Nephron progenitor cell (in vitro differentiated cells): ENCODE measurements at regions not wholly inside any gene's neighbourhood (a gene's known extent, or its start where the extent isn't known, plus 50 kb on each side); places are given as distances from the start of the nearest gene placed in this dataset.

Experiments used
- DNase-seq: peaks from one replicate; pipeline ENCODE4 v3.0.0; 2021
- H3K27ac Mint-ChIP-seq: 2 replicates; pipeline ENCODE4 v1.8.0; 2021; ENCODE audit warnings: mild to moderate bottlenecking, moderate library complexity, mixed read lengths
- H3K27me3 Mint-ChIP-seq: 2 replicates; pipeline ENCODE4 v1.8.0; 2021; ENCODE audit warnings: mild to moderate bottlenecking, low read depth, mixed read lengths; ENCODE audit not compliant: poor library complexity
- H3K36me3 Mint-ChIP-seq: 2 replicates; pipeline ENCODE4 v1.8.0; 2021; ENCODE audit warnings: low read depth, mixed read lengths
- H3K4me1 Mint-ChIP-seq: 2 replicates; pipeline ENCODE4 v1.8.0; 2021; ENCODE audit warnings: mixed read lengths
- H3K4me3 Mint-ChIP-seq: 2 replicates; pipeline ENCODE4 v1.8.0; 2021; ENCODE audit warnings: mild to moderate bottlenecking, moderate library complexity, mixed read lengths
- H3K9me3 Mint-ChIP-seq: 2 replicates; pipeline ENCODE4 v1.8.0; 2021; ENCODE audit warnings: mild to moderate bottlenecking, moderate library complexity, mixed read lengths
- CTCF ChIP-seq: fragments of 200-600 bp; sonication (generic); IDR thresholded peaks from 2 replicates; pipeline ENCODE4 v1.5.0; 2021; ENCODE audit warnings: antibody characterized with exemption

- Mint-ChIP-seq H3K27ac (no peak overlapping the region), H3K4me3 (no peak overlapping the region), H3K27me3 (peaks cover 42% of the 10 kb centered on the region), H3K36me3 (no peaks in the 10 kb centered on the region), H3K4me1 (peaks cover 79% of the 10 kb centered on the region), H3K9me3 (no peaks in the 10 kb centered on the region)
- DNase-seq = no peak
- TF ChIP-seq CTCF = no peak
Measured at GRCh38 chr10:78934532-78934898, 134.3 kb upstream of the ZMIZ1 start.

DNA sequence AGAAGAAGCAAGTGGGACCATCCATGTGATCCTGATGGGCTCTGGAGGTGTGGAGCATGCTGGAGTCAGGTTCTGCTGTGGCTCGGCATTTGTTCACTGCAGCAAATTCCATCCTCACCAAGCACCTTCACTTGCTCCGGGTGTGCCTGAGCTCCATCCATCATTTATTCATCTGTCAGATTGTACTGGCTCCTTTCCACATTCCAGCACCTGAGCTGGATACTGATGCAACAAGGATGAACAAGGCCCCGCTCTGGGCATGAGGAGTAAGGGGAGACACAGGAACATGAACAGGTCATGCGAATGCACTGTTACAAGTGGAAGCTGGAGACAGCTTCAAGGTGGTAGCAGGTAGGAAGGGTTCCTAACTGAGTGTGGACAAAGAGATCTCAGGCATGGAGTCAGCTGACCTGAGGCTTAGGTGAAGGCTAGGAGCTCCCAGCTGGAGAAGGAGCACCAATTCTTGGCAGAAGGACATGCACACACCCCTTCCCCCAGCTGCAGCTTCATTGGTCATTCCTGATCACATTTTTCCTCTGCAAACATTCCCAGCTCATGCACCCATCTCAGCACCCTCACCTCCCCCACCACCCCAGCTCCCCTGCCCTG, 133.7 kb upstream of the ZMIZ1 start:
- H3K4me3 Mint-ChIP-seq = no peak overlapping the region
- peaks cover 78% of the 10 kb centered on the region for H3K4me1 Mint-ChIP-seq
- H3K36me3 Mint-ChIP-seq = no peaks in the 10 kb centered on the region
- no peak overlapping the region for H3K27ac Mint-ChIP-seq
- no peak for TF ChIP-seq CTCF
- peaks cover 38% of the 10 kb centered on the region for H3K27me3 Mint-ChIP-seq
- H3K9me3 Mint-ChIP-seq = no peaks in the 10 kb centered on the region
- DNase-seq = no peak

- no peak for TF ChIP-seq CTCF
- Mint-ChIP-seq H3K36me3 (no peaks in the 10 kb centered on the region), H3K27me3 (peaks cover 32% of the 10 kb centered on the region), H3K27ac (no peak overlapping the region), H3K4me1 (peaks cover 71% of the 10 kb centered on the region), H3K4me3 (no peak overlapping the region), H3K9me3 (no peaks in the 10 kb centered on the region)
- no peak for DNase-seq
Measured at GRCh38 chr10:78935697-78936407, 132.9 kb upstream of the ZMIZ1 start.

GRCh38 chr10:78936412-78937342, 132.1 kb upstream of the ZMIZ1 start:
- Mint-ChIP-seq H3K27me3 (peaks cover 26% of the 10 kb centered on the region), H3K4me3 (no peak overlapping the region), H3K36me3 (no peaks in the 10 kb centered on the region), H3K4me1 (peaks cover 63% of the 10 kb centered on the region), H3K9me3 (no peaks in the 10 kb centered on the region), H3K27ac (no peak overlapping the region)
- TF ChIP-seq CTCF = no peak
- DNase-seq = no peak

DNA sequence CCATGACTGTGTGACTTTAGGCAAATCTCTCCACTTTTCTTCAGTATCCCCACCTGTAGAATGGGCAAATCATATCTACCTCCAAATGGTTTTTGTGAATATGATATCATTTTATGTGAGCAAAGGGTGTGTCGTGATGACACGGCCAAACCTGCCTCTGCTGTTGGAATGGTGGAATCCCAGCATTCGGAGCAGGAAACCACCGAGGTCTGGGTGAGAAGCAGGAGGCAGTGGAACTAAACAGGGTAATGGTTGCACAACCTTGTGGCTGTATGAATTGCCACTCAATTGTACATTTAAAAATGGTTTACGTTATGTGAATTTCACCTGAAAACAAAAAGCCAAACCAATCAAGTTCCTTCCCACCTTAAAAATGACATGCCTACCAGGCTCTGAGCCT, 131.4 kb upstream of the ZMIZ1 start:
- no peak for TF ChIP-seq CTCF
- peaks cover 4% of the 10 kb centered on the region for H3K9me3 Mint-ChIP-seq
- peaks cover 26% of the 10 kb centered on the region for H3K27me3 Mint-ChIP-seq
- no peak overlapping the region for H3K27ac Mint-ChIP-seq
- DNase-seq = no peak
- H3K4me1 Mint-ChIP-seq = peaks cover 55% of the 10 kb centered on the region
- no peak overlapping the region for H3K4me3 Mint-ChIP-seq
- H3K36me3 Mint-ChIP-seq = no peaks in the 10 kb centered on the region
